HG02610 (cell line): ENCODE measurements at regions not wholly inside any gene's neighbourhood (a gene's known extent, or its start where the extent isn't known, plus 50 kb on each side); places are given as distances from the start of the nearest gene placed in this dataset.
"Not testable (repeated sequence)": the region's sequence is repeated elsewhere in the genome, so short reads cannot be mapped to it uniquely, and the experiment has no call there.

Experiments used
- ATAC-seq: cut with Tn5 transposase; IDR thresholded peaks from one replicate; pipeline ENCODE4 v1.9.1; 2021; ENCODE audit warnings: mild to moderate bottlenecking, moderate library complexity; ENCODE audit not compliant: unreplicated experiment

GRCh38 chr6:4274382-4275082 is 139.2 kb upstream of the ECI2 start:
- no peak for ATAC-seq

GRCh38 chr6:4272996-4273395 is 137.6 kb upstream of the ECI2 start:
- ATAC-seq = no peak

- ATAC-seq = no peak
Measured at GRCh38 chr6:4271761-4272470, 136.5 kb upstream of the ECI2 start.

- no peak for ATAC-seq
Measured at GRCh38 chr6:4270776-4271175, 135.4 kb upstream of the ECI2 start.

- no peak for ATAC-seq
Measured at GRCh38 chr6:4270001-4270400, 134.6 kb upstream of the ECI2 start.

- ATAC-seq = no peak
Measured at GRCh38 chr6:4268171-4268570, 132.8 kb upstream of the ECI2 start.

- ATAC-seq = no peak
Measured at GRCh38 chr6:4265740-4266139, 130.4 kb upstream of the ECI2 start.

GRCh38 chr6:4264601-4265000 is 129.2 kb upstream of the ECI2 start:
- ATAC-seq = no peak

GRCh38 chr6:4264081-4264480 is 128.7 kb upstream of the ECI2 start:
- ATAC-seq = no peak

GRCh38 chr6:4262526-4262925 is 127.2 kb upstream of the ECI2 start:
- no peak for ATAC-seq

- no peak for ATAC-seq
Measured at GRCh38 chr6:4259391-4259790, 124.0 kb upstream of the ECI2 start.

- no peak for ATAC-seq
Measured at GRCh38 chr6:4258733-4259132, 123.4 kb upstream of the ECI2 start.

- no peak for ATAC-seq
Measured at GRCh38 chr6:4256969-4257368, 121.6 kb upstream of the ECI2 start.

- no peak for ATAC-seq
Measured at GRCh38 chr6:4253604-4254231, 118.3 kb upstream of the ECI2 start.

- not testable (repeated sequence) for ATAC-seq
Measured at GRCh38 chr6:4252445-4252844, 117.1 kb upstream of the ECI2 start.

GRCh38 chr6:4250645-4251044 is 115.3 kb upstream of the ECI2 start:
- no peak for ATAC-seq

GRCh38 chr6:4243832-4244231 is 108.5 kb upstream of the ECI2 start:
- ATAC-seq = not testable (repeated sequence)

- no peak for ATAC-seq
Measured at GRCh38 chr6:4243237-4243636, 107.9 kb upstream of the ECI2 start.

- ATAC-seq = no peak
Measured at GRCh38 chr6:4242601-4243000, 107.2 kb upstream of the ECI2 start.

- ATAC-seq = no peak
Measured at GRCh38 chr6:4240148-4240547, 104.8 kb upstream of the ECI2 start.

GRCh38 chr6:4225161-4225872 is 89.9 kb upstream of the ECI2 start:
- no peak for ATAC-seq
